ENCODE measurements at regions not wholly inside any gene's neighbourhood (a gene's known extent, or its start where the extent isn't known, plus 50 kb on each side); places are given as distances from the start of the nearest gene placed in this dataset.

GRCh38 chr1:215479567-215479966, 87.5 kb upstream of the KCTD3 start (continued):
- TF ChIP-seq ZNF513 (tag by site-specific recombination; IDR thresholded peaks at IDR 0.05), result no peak
- TF ChIP-seq ZNF501 (tag by site-specific recombination; IDR thresholded peaks at IDR 0.05), result no peak
- TF ChIP-seq YY2 (tag by site-specific recombination; IDR thresholded peaks at IDR 0.05), result no peak
- TF ChIP-seq ZNF555 (tag by site-specific recombination; conservative IDR thresholded peaks at IDR 0.05), result no peak
- no peak for TF ChIP-seq ZNF23 (tag by site-specific recombination; IDR thresholded peaks at IDR 0.05; ENCODE audit: borderline replicate concordance)

- Histone ChIP-seq H3K27ac (ENCODE audit: extremely low read depth, low read depth, low read length) (no peak overlapping the region), H3K9me3 (ENCODE audit: control insufficient read depth, insufficient read depth, low read depth, low read length) (no peaks in the 10 kb centered on the region), H3K4me1 (ENCODE audit: control insufficient read depth, insufficient read depth, low read length) (no peaks in the 10 kb centered on the region), H3K4me3 (ENCODE audit: low read depth, low read length) (no peak overlapping the region), H3K36me3 (ENCODE audit: control insufficient read depth in 2 of 2, insufficient read depth in 1 of 2, low read length in 2 of 2) (no peaks in the 10 kb centered on the region)
- TF ChIP-seq ZBTB48 (tag by site-specific recombination; IDR thresholded peaks at IDR 0.05) (no peak), PRDM1 (tag by site-specific recombination; IDR thresholded peaks at IDR 0.05) (no peak), ZNF621 (tag by site-specific recombination; IDR thresholded peaks at IDR 0.05) (no peak)
- POLR2A ChIA-PET, result no interaction called here
- CTCF ChIA-PET, result no interaction called here
Measured at GRCh38 chr1:215482079-215482478, 85.0 kb upstream of the KCTD3 start.

GRCh38 chr1:215484171-215484939, 82.7 kb upstream of the KCTD3 start:
- TF ChIP-seq TCF7L2 (IDR thresholded peaks at IDR 0.05; ENCODE audit: borderline replicate concordance, low read depth, low read length) (no peak), ZNF23 (tag by site-specific recombination; IDR thresholded peaks at IDR 0.05; ENCODE audit: borderline replicate concordance) (no peak), ZNF610 (tag by site-specific recombination; IDR thresholded peaks at IDR 0.05; ENCODE audit: borderline replicate concordance) (no peak), ZNF843 (tag by site-specific recombination; IDR thresholded peaks at IDR 0.05) (no peak), ZBTB20 (tag by site-specific recombination; IDR thresholded peaks at IDR 0.05) (no peak), PRDM2 (tag by site-specific recombination; IDR thresholded peaks at IDR 0.05; ENCODE audit: borderline replicate concordance) (no peak), ZNF114 (tag by site-specific recombination; IDR thresholded peaks at IDR 0.05) (no peak), ZNF510 (tag by site-specific recombination; IDR thresholded peaks at IDR 0.05; ENCODE audit: insufficient replicate concordance) (no peak), ZBTB7A (tag by site-specific recombination; IDR thresholded peaks at IDR 0.05; ENCODE audit: low read depth) (no peak), ZNF292 (tag by site-specific recombination; IDR thresholded peaks at IDR 0.05; ENCODE audit: borderline replicate concordance, low read depth) (no peak), ZNF157 (tag by site-specific recombination; IDR thresholded peaks at IDR 0.05) (no peak), RBAK (tag by site-specific recombination; IDR thresholded peaks at IDR 0.05) (no peak), SP2 (tag by site-specific recombination; IDR thresholded peaks at IDR 0.05) (no peak)

More at GRCh38 chr1:215484171-215484939, 82.7 kb upstream of the KCTD3 start:
- no peaks in the 10 kb centered on the region for H3K4me1 ChIP-seq (ENCODE audit: control insufficient read depth, insufficient read depth, low read length)
- H3K9me3 ChIP-seq (ENCODE audit: control insufficient read depth, insufficient read depth, low read depth, low read length), result no peaks in the 10 kb centered on the region
- no peak overlapping the region for H3K4me3 ChIP-seq (ENCODE audit: low read depth, low read length)
- H3K27ac ChIP-seq (ENCODE audit: extremely low read depth, low read depth, low read length), result no peak overlapping the region
- no peaks in the 10 kb centered on the region for H3K36me3 ChIP-seq (ENCODE audit: control insufficient read depth in 2 of 2, insufficient read depth in 1 of 2, low read length in 2 of 2)
- ChIA-PET CTCF (no interaction called here), POLR2A (no interaction called here)

Measured in HEK293 (cell line).